Hepatocyte (in vitro differentiated cells): ENCODE measurements at regions not wholly inside any gene's neighbourhood (a gene's known extent, or its start where the extent isn't known, plus 50 kb on each side); places are given as distances from the start of the nearest gene placed in this dataset.

Experiments used
- DNase-seq: peaks from one replicate; pipeline ENCODE4 v3.0.0-alpha.2; 2016; ENCODE audit warnings: low spot score
- H2AFZ ChIP-seq: fragments of 200-600 bp; sonication (generic); 2 replicates; pipeline ENCODE4 v1.6.0; 2016; ENCODE audit warnings: antibody characterized with exemption, mild to moderate bottlenecking
- H3K27ac ChIP-seq: fragments of 200-600 bp; sonication (generic); 2 replicates; pipeline ENCODE4 v1.5.1; 2016; ENCODE audit warnings: mild to moderate bottlenecking
- H3K27me3 ChIP-seq: fragments of 200-600 bp; sonication (generic); 2 replicates; pipeline ENCODE4 v1.6.1; 2016
- H3K36me3 ChIP-seq: fragments of 200-600 bp; sonication (generic); replicated peaks from 2 replicates; pipeline ENCODE4 v1.5.1; 2016; ENCODE audit warnings: low read depth; ENCODE audit not compliant: insufficient read depth
- H3K4me1 ChIP-seq: fragments of 200-600 bp; sonication (generic); 2 replicates; pipeline ENCODE4 v1.5.1; 2016; ENCODE audit warnings: mild to moderate bottlenecking, moderate library complexity; ENCODE audit not compliant: insufficient read depth
- H3K4me2 ChIP-seq: fragments of 200-600 bp; sonication (generic); 2 replicates; pipeline ENCODE4 v1.6.0; 2016
- H3K4me3 ChIP-seq: fragments of 200-600 bp; sonication (generic); 2 replicates; pipeline ENCODE4 v1.5.1; 2016; ENCODE audit warnings: mild to moderate bottlenecking
- H3K79me2 ChIP-seq: fragments of 200-600 bp; sonication (generic); 2 replicates; pipeline ENCODE4 v1.6.0; 2017; ENCODE audit warnings: mild to moderate bottlenecking
- H3K9me2 ChIP-seq: fragments of 200-600 bp; sonication (generic); replicated peaks from 2 replicates; pipeline ENCODE4 v1.6.0; 2017; ENCODE audit warnings: mild to moderate bottlenecking; ENCODE audit not compliant: insufficient read depth
- H3K9me3 ChIP-seq: fragments of 200-600 bp; sonication (generic); 2 replicates; pipeline ENCODE4 v1.5.1; 2016; ENCODE audit warnings: low read depth, mild to moderate bottlenecking
- H4K20me1 ChIP-seq: fragments of 200-600 bp; sonication (generic); 2 replicates; pipeline ENCODE4 v1.6.0; 2016; ENCODE audit warnings: mild to moderate bottlenecking; ENCODE audit not compliant: insufficient read depth, poor library complexity, severe bottlenecking
- CTCF ChIP-seq: fragments of 200-600 bp; sonication (generic); IDR thresholded peaks from 2 replicates; pipeline ENCODE4 v1.5.1; 2016; ENCODE audit warnings: antibody characterized with exemption, mild to moderate bottlenecking; ENCODE audit not compliant: poor library complexity
- EZH2 ChIP-seq: fragments of 200-600 bp; sonication (generic); IDR thresholded peaks from 2 replicates; pipeline ENCODE4 v1.6.1; 2016; ENCODE audit warnings: antibody characterized with exemption, mild to moderate bottlenecking, borderline replicate concordance
- EZH2phosphoT487 ChIP-seq: fragments of 200-600 bp; sonication (generic); IDR thresholded peaks from one replicate; pipeline ENCODE4 v1.6.1; 2018; ENCODE audit warnings: antibody characterized with exemption, mild to moderate bottlenecking, low read depth, moderate library complexity; ENCODE audit not compliant: unreplicated experiment, severe bottlenecking
- WGBS: methylation state at CpG from one replicate; pipeline ENCODE4 v1.1.6; 2016; ENCODE audit warnings: low lambda C conversion rate; ENCODE audit errors: missing lambda C conversion rate; 5-methylcytosine and 5-hydroxymethylcytosine counted together

- WGBS = 35% methylated on average over 1 of the region's 1 CpG
- no peak overlapping the region for H2AFZ ChIP-seq
- H3K27me3 ChIP-seq = no peaks in the 10 kb centered on the region
- no peaks in the 10 kb centered on the region for H3K79me2 ChIP-seq
- no peak for TF ChIP-seq EZH2phosphoT487
- TF ChIP-seq EZH2 = no peak
- TF ChIP-seq CTCF = no peak
- H3K4me3 ChIP-seq = no peak overlapping the region
- no peak for DNase-seq
- H3K27ac ChIP-seq = no peak overlapping the region
- no peaks in the 10 kb centered on the region for H4K20me1 ChIP-seq
- H3K36me3 ChIP-seq = no peaks in the 10 kb centered on the region
- no peaks in the 10 kb centered on the region for H3K4me1 ChIP-seq
- no peaks in the 10 kb centered on the region for H3K9me2 ChIP-seq
- no peak overlapping the region for H3K4me2 ChIP-seq
- no peaks in the 10 kb centered on the region for H3K9me3 ChIP-seq
These were observed 400.5 kb downstream of the ETNK1 start for GRCh38 chr12:23025372-23026016.

DNA sequence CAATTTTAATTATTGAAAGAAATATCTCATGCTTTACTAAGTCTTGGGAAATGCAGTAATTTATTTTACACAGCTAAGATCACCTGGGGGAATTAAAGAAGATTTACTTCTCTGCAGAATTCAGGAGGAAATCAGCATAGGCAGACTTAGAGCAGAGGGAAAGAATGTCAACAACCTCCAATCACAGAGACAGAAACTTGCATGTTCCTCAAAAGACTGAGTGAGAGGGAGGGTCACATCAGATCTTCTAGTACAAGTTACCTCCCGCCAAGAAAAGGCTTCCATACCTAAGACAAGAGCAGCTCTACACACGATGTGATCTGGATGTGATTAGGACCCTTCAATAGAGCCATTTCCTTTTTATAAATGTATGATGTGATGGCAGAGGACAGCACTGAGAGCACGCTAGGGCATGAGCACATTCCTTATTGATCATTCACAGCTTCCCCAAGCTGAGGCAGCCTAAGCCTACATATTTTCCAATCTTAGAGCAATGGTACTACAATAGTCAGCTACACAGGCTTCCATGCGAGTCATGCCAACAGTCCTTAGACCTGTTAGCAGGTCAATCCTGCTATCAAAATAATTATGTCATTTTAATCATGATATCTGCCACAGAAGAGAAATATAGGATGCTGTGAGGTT lies 403.3 kb downstream of the ETNK1 start:
- H3K79me2 ChIP-seq = no peaks in the 10 kb centered on the region
- H3K9me3 ChIP-seq = no peaks in the 10 kb centered on the region
- no peaks in the 10 kb centered on the region for H3K36me3 ChIP-seq
- no peak overlapping the region for H2AFZ ChIP-seq
- TF ChIP-seq CTCF (no peak), EZH2 (no peak), EZH2phosphoT487 (no peak)
- no peak overlapping the region for H3K4me3 ChIP-seq
- H3K9me2 ChIP-seq = no peaks in the 10 kb centered on the region
- H3K27me3 ChIP-seq = no peaks in the 10 kb centered on the region
- no peaks in the 10 kb centered on the region for H4K20me1 ChIP-seq
- 52% methylated on average over 4 of the region's 4 CpGs for WGBS
- H3K4me1 ChIP-seq = no peaks in the 10 kb centered on the region
- H3K4me2 ChIP-seq = no peak overlapping the region
- no peak overlapping the region for H3K27ac ChIP-seq
- no peak for DNase-seq

- TF ChIP-seq CTCF (no peak), EZH2phosphoT487 (no peak)
- no peaks in the 10 kb centered on the region for H4K20me1 ChIP-seq
- no peak for DNase-seq
- H3K4me3 ChIP-seq = no peak overlapping the region
- no peaks in the 10 kb centered on the region for H3K27me3 ChIP-seq
- no peaks in the 10 kb centered on the region for H3K4me1 ChIP-seq
- H2AFZ ChIP-seq = no peak overlapping the region
- no peak overlapping the region for H3K4me2 ChIP-seq
- no peaks in the 10 kb centered on the region for H3K9me2 ChIP-seq
- H3K79me2 ChIP-seq = no peaks in the 10 kb centered on the region
- no peak overlapping the region for H3K27ac ChIP-seq
- 62% methylated on average over 3 of the region's 3 CpGs for WGBS
- no peaks in the 10 kb centered on the region for H3K9me3 ChIP-seq
- H3K36me3 ChIP-seq = no peaks in the 10 kb centered on the region
These were observed 404.2 kb downstream of the ETNK1 start for GRCh38 chr12:23029185-23029584.
